ENCODE measurements at regions not wholly inside any gene's neighbourhood (a gene's known extent, or its start where the extent isn't known, plus 50 kb on each side); places are given as distances from the start of the nearest gene placed in this dataset.

- H3K4me2 ChIP-seq (ENCODE audit: control insufficient read depth, insufficient read depth) = peak overlapping the region; percentile 56; the same call in 1 of the 2 replicates
- no peaks in the 10 kb centered on the region for H3K36me3 ChIP-seq (ENCODE audit: control insufficient read depth in 2 of 2, insufficient read depth in 2 of 2, low read length in 1 of 2)
- FAIRE-seq (no peak), DNase-seq (ENCODE audit: low read depth, low spot score) (no peak), ATAC-seq (peak; percentile 7)
- 0% methylated on average over 2 of the region's 2 CpGs for WGBS (ENCODE audit: insufficient coverage, insufficient replicate concordance, low lambda C conversion rate, missing lambda C conversion rate)
- no peaks in the 10 kb centered on the region for H3K27me3 ChIP-seq (replicated peaks in 1 of 2; ENCODE audit: control insufficient read depth in 2 of 2, insufficient read depth in 2 of 2, low read length in 1 of 2)
- ChIA-PET CTCF (interaction anchor here (0.7 to 3.3 kb wide), 11 partner anchors 9 to 124 kb away, joined by 3 to 15 read pairs (median 5); no protein-coding TSS in a partner anchor), RAD21 (ENCODE audit: unreplicated experiment) (interaction anchor here (0.8 to 6.7 kb wide), 10 partner anchors 14 to 299 kb away, joined by 3 to 45 read pairs (median 12); no protein-coding TSS in a partner anchor), SMC1A (ENCODE audit: uncharacterized antibody, unreplicated experiment) (interaction anchor here (0.9 to 6.8 kb wide), 13 partner anchors 8 to 124 kb away, joined by 3 to 65 read pairs (median 8); no protein-coding TSS in a partner anchor), POLR2A (interaction anchor here (1.3 to 2.8 kb wide), 4 partner anchors 25 to 50 kb away, joined by 5 to 10 read pairs (median 7); no protein-coding TSS in a partner anchor)
- in situ Hi-C loops (cut with MboI) = no loop called here
- intact Hi-C loops (cut with micrococcal nuclease; ENCODE audit: unreplicated experiment) = loop anchor here (1.0 to 5.0 kb wide), 3 partner anchors 44 to 1011 kb away; no protein-coding TSS in a partner anchor
- no peak overlapping the region for H3K9ac ChIP-seq (ENCODE audit: control insufficient read depth, insufficient read depth, low read length)
- H3K79me2 ChIP-seq (ENCODE audit: control insufficient read depth, insufficient read depth, low read length) = no peaks in the 10 kb centered on the region
- BruUV-seq (replicated peaks) = no TSS peak
- H3K27ac ChIP-seq (ENCODE audit: control insufficient read depth, insufficient read depth) = peak overlapping the region; percentile 20; the same call in 1 of the 2 replicates
- H4K20me1 ChIP-seq (ENCODE audit: control insufficient read depth, insufficient read depth) = no peaks in the 10 kb centered on the region
- 0 out of 2 replicates have a peak, but pooled peaks have one; percentile 9 for TF ChIP-seq YY1 (IDR thresholded peaks at IDR 0.05; ENCODE audit: low read depth, low read length)
- no peak for TF ChIP-seq STAT1 (conservative IDR thresholded peaks at IDR 0.05)
- TF ChIP-seq SMARCA5 (IDR thresholded peaks at IDR 0.05) = 0 out of 2 replicates have a peak, but pooled peaks have one; percentile 36
- H3K4me1 ChIP-seq (ENCODE audit: control insufficient read depth, insufficient read depth, low read length) = peaks cover 58% of the 10 kb centered on the region
- no peaks in the 10 kb centered on the region; the same call in 2 of the 3 replicates for H3K9me3 ChIP-seq (replicated peaks; ENCODE audit: control insufficient read depth, insufficient read depth, low read length)
- no peak overlapping the region for H3K4me3 ChIP-seq
- no peak overlapping the region for H2AFZ ChIP-seq (ENCODE audit: control insufficient read depth, low read depth, low read length)
Measured at GRCh38 chr5:159456261-159456660, 126.0 kb upstream of the IL12B start.

- H3K9ac ChIP-seq (ENCODE audit: control insufficient read depth, insufficient read depth, low read length) = no peak overlapping the region
- SMC1A ChIA-PET (ENCODE audit: uncharacterized antibody, unreplicated experiment) = interaction anchor here (0.6 to 6.8 kb wide), 15 partner anchors 8 to 1726 kb away, joined by 3 to 65 read pairs (median 6); no protein-coding TSS in a partner anchor
- in situ Hi-C loops (cut with MboI) = no loop called here
- RAD21 ChIA-PET (ENCODE audit: unreplicated experiment) = interaction anchor here (0.6 to 6.7 kb wide), 11 partner anchors 15 to 300 kb away, joined by 3 to 45 read pairs (median 8); no protein-coding TSS in a partner anchor
- peaks cover 58% of the 10 kb centered on the region for H3K4me1 ChIP-seq (ENCODE audit: control insufficient read depth, insufficient read depth, low read length)
- no peaks in the 10 kb centered on the region for H3K79me2 ChIP-seq (ENCODE audit: control insufficient read depth, insufficient read depth, low read length)
- H3K4me2 ChIP-seq (ENCODE audit: control insufficient read depth, insufficient read depth) = peak overlapping the region; percentile 56
- intact Hi-C loops (cut with micrococcal nuclease; ENCODE audit: unreplicated experiment) = loop anchor here (1.0 to 5.0 kb wide), 3 partner anchors 45 to 1010 kb away; no protein-coding TSS in a partner anchor
- POLR2A ChIA-PET = interaction anchor here (0.5 to 2.8 kb wide), 7 partner anchors 26 to 58 kb away, joined by 3 to 10 read pairs (median 6); no protein-coding TSS in a partner anchor
- no peaks in the 10 kb centered on the region for H3K36me3 ChIP-seq (ENCODE audit: control insufficient read depth in 2 of 2, insufficient read depth in 2 of 2, low read length in 1 of 2)
- H3K27me3 ChIP-seq (replicated peaks in 1 of 2; ENCODE audit: control insufficient read depth in 2 of 2, insufficient read depth in 2 of 2, low read length in 1 of 2) = no peaks in the 10 kb centered on the region
- CTCF ChIA-PET = interaction anchor here (0.8 to 3.3 kb wide), 17 partner anchors 8 to 194 kb away, joined by 3 to 15 read pairs (median 5); no protein-coding TSS in a partner anchor
- peak overlapping the region; percentile 41 for H3K27ac ChIP-seq (ENCODE audit: control insufficient read depth, insufficient read depth)
- FAIRE-seq (peak; percentile 94), ATAC-seq (peak; percentile 70), DNase-seq (ENCODE audit: low read depth, low spot score) (peak; percentile 96)
- no peaks in the 10 kb centered on the region; the same call in 2 of the 3 replicates for H3K9me3 ChIP-seq (replicated peaks; ENCODE audit: control insufficient read depth, insufficient read depth, low read length)
- H3K4me3 ChIP-seq = peak overlapping the region; percentile 14; the same call in 1 of the 2 replicates
- BruUV-seq (replicated peaks) = no TSS peak
- no peaks in the 10 kb centered on the region for H4K20me1 ChIP-seq (ENCODE audit: control insufficient read depth, insufficient read depth)
- no peak overlapping the region for H2AFZ ChIP-seq (ENCODE audit: control insufficient read depth, low read depth, low read length)
- no peak for TF ChIP-seq NFYA (IDR thresholded peaks at IDR 0.05; ENCODE audit: borderline replicate concordance, low read depth, low read length)
- TF ChIP-seq ETV6 (conservative IDR thresholded peaks at IDR 0.05 in 1 of 2, IDR thresholded peaks at IDR 0.05 in 1 of 2; ENCODE audit: borderline replicate concordance in 1 of 2, low read depth in 1 of 2) = peak in 1 of 2 experiments; percentile 98; a peak in 2 of 4 replicates
- TF ChIP-seq ZBTB11 (CRISPR knock-in tag; IDR thresholded peaks at IDR 0.05) = no peak
- TF ChIP-seq GATAD2B (conservative IDR thresholded peaks at IDR 0.05; ENCODE audit: low read depth) = peak; percentile 69
- no peak for TF ChIP-seq POLR2AphosphoS5 (IDR thresholded peaks at IDR 0.05; ENCODE audit: low read length)
Measured at GRCh38 chr5:159456722-159457465, 126.6 kb upstream of the IL12B start.

All from GM12878 (cell line).